ENCODE measurements at regions not wholly inside any gene's neighbourhood (a gene's known extent, or its start where the extent isn't known, plus 50 kb on each side); places are given as distances from the start of the nearest gene placed in this dataset.

DNA sequence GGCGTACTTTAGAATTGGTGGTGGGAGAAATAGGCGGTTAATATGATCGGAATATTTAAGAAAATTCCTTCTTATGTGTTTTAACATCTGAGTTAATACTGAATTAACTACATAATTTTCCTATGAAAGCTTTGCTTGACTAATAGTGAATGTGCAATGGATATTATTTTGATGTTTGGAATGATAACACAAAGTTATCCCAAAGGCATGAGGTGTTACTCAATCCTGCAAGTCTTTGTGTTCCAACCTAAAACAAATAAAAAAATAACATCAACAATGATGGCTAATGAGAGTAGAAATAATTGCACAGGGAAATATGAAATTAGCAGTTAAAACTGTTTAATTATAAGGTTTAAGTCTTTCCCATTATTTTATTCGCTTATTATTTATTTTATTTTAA lies 183.6 kb upstream of the ARSJ start:
- intact Hi-C loops (cut with DNase I): no loop called here

DNA sequence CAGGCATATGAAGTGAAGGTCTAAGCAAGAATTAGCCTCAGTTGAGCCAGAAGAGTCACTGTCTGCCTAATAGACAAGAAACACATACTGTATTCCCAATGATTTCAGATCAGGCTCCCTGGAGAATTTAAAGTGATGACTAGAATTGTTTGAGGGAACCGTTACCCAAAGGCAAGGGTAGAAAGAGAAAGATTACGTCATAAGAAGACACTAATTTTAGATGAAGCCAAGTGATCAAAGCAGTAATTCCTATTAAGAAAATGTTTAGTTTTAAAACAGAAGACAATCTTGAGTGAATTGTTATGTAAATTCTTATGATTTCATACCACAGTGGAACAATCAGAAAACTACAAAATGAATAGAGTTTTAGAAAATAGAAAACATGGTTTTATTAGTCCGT lies 194.5 kb upstream of the ARSJ start:
- Histone ChIP-seq H3K36me3 (no peaks in the 10 kb centered on the region), H3K9me3 (no peaks in the 10 kb centered on the region), H3K27ac (no peak overlapping the region), H3K4me3 (no peak overlapping the region), H3K27me3 (no peaks in the 10 kb centered on the region), H3K4me1 (no peaks in the 10 kb centered on the region)
- no peak for TF ChIP-seq POLR2AphosphoS5 (IDR thresholded peaks at IDR 0.05; ENCODE audit: insufficient read depth in 1 of 2, low read depth in 1 of 2)
- no peak for TF ChIP-seq POLR2A (IDR thresholded peaks at IDR 0.05)
- TF ChIP-seq, protein P1, sequence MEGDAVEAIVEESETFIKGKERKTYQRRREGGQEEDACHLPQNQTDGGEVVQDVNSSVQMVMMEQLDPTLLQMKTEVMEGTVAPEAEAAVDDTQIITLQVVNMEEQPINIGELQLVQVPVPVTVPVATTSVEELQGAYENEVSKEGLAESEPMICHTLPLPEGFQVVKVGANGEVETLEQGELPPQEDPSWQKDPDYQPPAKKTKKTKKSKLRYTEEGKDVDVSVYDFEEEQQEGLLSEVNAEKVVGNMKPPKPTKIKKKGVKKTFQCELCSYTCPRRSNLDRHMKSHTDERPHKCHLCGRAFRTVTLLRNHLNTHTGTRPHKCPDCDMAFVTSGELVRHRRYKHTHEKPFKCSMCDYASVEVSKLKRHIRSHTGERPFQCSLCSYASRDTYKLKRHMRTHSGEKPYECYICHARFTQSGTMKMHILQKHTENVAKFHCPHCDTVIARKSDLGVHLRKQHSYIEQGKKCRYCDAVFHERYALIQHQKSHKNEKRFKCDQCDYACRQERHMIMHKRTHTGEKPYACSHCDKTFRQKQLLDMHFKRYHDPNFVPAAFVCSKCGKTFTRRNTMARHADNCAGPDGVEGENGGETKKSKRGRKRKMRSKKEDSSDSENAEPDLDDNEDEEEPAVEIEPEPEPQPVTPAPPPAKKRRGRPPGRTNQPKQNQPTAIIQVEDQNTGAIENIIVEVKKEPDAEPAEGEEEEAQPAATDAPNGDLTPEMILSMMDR (IDR thresholded peaks at IDR 0.05): no peak
- intact Hi-C loops (cut with DNase I): no loop called here
- no peak for DNase-seq (ENCODE audit: extremely low spot score in 2 of 2)

More for the DNA sequence above, 183.6 kb upstream of the ARSJ start:
- Histone ChIP-seq H3K36me3 (no peaks in the 10 kb centered on the region), H3K4me1 (no peaks in the 10 kb centered on the region), H3K4me3 (no peak overlapping the region), H3K9me3 (no peaks in the 10 kb centered on the region), H3K27ac (no peak overlapping the region), H3K27me3 (no peaks in the 10 kb centered on the region)
- DNase-seq (ENCODE audit: extremely low spot score in 2 of 2): no peak
- TF ChIP-seq POLR2AphosphoS5 (IDR thresholded peaks at IDR 0.05; ENCODE audit: insufficient read depth in 1 of 2, low read depth in 1 of 2) (no peak), POLR2A (IDR thresholded peaks at IDR 0.05) (no peak)
- TF ChIP-seq, protein P1 (IDR thresholded peaks at IDR 0.05): no peak

DNA sequence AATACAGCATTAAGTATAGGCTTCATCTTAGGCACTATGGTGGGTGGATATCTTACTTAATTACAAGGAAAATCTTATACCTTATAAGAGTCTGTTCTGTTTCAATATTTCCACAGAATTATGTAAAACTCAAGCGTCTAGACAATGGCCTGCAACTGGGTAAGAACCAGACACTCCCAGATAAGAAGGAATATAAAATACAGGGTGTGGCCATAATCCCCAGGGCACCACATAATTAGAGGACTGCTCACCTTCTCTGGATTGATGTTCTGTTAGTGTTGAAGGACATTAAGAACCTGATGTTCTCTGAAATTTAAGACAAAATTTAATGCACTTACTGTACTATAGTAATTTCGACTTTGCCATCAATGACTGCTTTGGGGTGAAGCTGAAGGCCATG lies 198.2 kb upstream of the ARSJ start:
- Histone ChIP-seq H3K4me3 (no peak overlapping the region), H3K4me1 (no peaks in the 10 kb centered on the region), H3K27ac (no peak overlapping the region), H3K9me3 (no peaks in the 10 kb centered on the region), H3K27me3 (no peaks in the 10 kb centered on the region), H3K36me3 (no peaks in the 10 kb centered on the region)
- DNase-seq (ENCODE audit: extremely low spot score in 2 of 2): no peak
- TF ChIP-seq, protein P1 (IDR thresholded peaks at IDR 0.05): no peak
- TF ChIP-seq POLR2A (IDR thresholded peaks at IDR 0.05) (no peak), POLR2AphosphoS5 (IDR thresholded peaks at IDR 0.05; ENCODE audit: insufficient read depth in 1 of 2, low read depth in 1 of 2) (no peak)
- intact Hi-C loops (cut with DNase I): no loop called here

DNA sequence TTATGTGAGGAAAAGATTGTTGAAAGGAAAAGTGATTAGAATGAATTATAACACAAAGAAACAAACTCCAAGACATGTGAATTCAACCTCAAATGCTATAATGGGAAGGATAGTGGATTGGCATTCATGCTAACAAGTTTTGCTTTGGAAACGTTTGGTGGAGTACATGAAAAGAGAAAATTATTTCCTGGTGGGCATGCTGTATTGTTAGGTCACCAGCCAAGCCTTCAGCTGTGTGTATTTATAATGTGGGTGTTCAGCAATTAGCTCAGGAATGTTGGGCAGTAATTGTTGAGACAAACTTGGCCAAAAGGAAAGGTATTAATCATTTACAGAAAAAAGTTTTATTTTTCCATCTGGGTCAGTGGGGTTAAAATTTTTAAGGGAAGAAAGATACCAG lies 198.9 kb upstream of the ARSJ start:
- no peaks in the 10 kb centered on the region for H3K27me3 ChIP-seq
- H3K36me3 ChIP-seq: no peaks in the 10 kb centered on the region
- no peaks in the 10 kb centered on the region for H3K4me1 ChIP-seq
- TF ChIP-seq, protein P1 (IDR thresholded peaks at IDR 0.05): no peak
- intact Hi-C loops (cut with DNase I): no loop called here
- H3K9me3 ChIP-seq: no peaks in the 10 kb centered on the region
- no peak overlapping the region for H3K27ac ChIP-seq
- DNase-seq (ENCODE audit: extremely low spot score in 2 of 2): no peak
- no peak overlapping the region for H3K4me3 ChIP-seq

DNA sequence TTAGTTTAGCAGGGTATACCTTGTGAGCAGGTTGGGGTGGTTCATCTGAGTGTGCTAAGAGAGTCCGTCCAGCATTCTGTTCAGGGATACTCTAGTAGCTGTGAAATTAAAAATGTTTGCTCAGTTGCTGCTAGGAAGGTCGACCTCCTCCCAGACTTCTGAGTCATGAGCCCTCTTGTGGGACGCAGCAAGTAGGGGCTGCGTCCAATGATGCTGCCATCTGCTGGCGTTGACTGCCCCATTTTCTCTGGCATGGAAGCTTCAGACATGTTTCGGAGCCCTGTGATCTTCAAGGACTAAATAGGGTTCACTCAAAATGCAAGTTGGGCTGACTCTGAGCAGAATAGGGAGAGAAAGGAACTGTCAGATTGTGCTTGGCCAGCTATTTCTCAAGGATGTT lies 201.0 kb upstream of the ARSJ start:
- Histone ChIP-seq H3K4me1 (no peaks in the 10 kb centered on the region), H3K9me3 (no peaks in the 10 kb centered on the region), H3K27ac (no peak overlapping the region), H3K36me3 (no peaks in the 10 kb centered on the region), H3K4me3 (no peak overlapping the region), H3K27me3 (no peaks in the 10 kb centered on the region)
- intact Hi-C loops (cut with DNase I): no loop called here
- TF ChIP-seq, protein P1 (IDR thresholded peaks at IDR 0.05): peak in 1 of 3 experiments; percentile 18
- TF ChIP-seq POLR2A (IDR thresholded peaks at IDR 0.05) (no peak), POLR2AphosphoS5 (IDR thresholded peaks at IDR 0.05; ENCODE audit: insufficient read depth in 1 of 2, low read depth in 1 of 2) (no peak)
- no peak for DNase-seq (ENCODE audit: extremely low spot score in 2 of 2)

Measured in vagina (tissue), 2 donors.